ENCODE measurements at regions not wholly inside any gene's neighbourhood (a gene's known extent, or its start where the extent isn't known, plus 50 kb on each side); places are given as distances from the start of the nearest gene placed in this dataset.

DNA sequence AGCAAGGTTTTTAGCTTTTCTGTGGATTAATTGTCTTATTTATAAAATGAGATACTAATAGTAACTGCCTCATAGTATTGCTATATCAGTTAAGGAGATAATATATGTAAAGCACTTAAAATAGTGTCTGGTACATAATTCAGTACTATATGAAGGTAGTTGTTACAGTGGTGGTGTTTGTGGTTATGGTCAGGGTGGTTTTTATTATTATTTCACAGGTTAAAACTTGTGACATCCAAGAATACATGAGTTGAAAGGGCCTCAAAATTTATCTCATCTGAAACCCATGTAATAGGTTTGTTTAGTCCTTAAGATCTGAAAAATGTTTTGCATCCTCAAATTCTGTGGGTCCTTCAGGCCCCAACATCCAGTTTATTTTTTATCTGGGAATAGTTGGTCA is 369.5 kb upstream of the LRATD1 start:
- FAIRE-seq: no peak
- TF ChIP-seq POLR2A (IDR thresholded peaks at IDR 0.05; ENCODE audit: low read depth, low read length): no peak
- no peak for DNase-seq (ENCODE audit: insufficient read length, low spot score)

DNA sequence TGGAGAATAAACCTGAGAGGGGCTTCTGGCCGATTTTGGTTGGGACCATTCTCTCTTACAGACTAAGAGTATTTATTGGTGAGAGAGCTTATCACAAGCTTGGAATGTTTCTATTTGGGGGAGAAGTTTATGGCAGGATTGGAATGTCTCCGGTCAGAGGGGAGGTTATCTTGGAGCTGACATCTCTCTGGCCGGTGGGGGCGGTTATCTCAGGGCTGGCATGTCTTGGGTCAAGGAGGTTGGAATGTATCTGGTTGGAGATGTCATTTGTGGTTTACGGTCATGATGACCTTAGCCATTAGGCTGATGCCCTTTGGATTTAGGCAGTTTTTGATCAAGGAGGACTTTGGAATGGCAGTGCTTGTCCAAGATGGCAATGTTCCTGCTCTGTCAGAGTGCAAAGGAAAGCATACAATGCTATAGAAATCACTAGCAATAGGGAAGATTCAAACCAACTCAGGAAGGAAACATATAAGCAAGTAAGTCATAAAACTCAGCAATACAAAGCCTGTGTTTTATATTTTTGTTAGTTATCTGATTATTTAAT is 362.4 kb upstream of the LRATD1 start:
- DNase-seq (ENCODE audit: insufficient read length, low spot score) (no peak), FAIRE-seq (no peak)
- TF ChIP-seq POLR2A (IDR thresholded peaks at IDR 0.05; ENCODE audit: low read depth, low read length): no peak

DNA sequence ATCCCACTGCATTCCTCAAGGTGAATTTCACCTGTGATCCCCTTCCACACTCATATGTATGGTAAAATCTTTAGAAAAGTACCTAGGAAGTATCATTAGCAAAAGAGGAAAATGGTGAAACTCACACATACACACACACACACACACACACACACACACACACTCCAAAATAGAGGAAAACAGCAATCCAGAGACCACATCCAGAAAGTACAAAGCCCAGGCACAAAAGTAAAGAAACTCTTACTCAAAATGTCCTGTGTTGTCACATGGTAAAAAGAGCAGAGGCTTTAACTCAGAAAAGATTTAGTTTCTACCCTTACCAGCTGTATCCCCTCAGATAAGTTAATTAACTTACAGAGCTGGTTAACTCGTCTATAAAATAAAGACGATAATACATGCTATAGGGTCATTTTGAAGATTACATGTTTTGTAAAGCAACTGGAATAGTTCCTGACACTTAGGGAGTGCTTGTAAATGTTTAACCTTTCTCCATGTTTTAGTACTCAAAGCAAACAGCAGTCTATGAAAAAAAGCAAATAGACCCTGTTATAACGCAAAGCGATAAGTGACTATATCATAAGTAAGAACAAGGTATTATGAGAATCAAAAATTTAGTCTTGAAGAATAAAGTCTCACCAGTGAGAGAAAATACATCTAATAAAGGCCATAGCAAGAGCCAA is 360.0 kb upstream of the LRATD1 start:
- no peak for DNase-seq (ENCODE audit: insufficient read length, low spot score)
- no peak for FAIRE-seq
- no peak for TF ChIP-seq POLR2A (IDR thresholded peaks at IDR 0.05; ENCODE audit: low read depth, low read length)

DNA sequence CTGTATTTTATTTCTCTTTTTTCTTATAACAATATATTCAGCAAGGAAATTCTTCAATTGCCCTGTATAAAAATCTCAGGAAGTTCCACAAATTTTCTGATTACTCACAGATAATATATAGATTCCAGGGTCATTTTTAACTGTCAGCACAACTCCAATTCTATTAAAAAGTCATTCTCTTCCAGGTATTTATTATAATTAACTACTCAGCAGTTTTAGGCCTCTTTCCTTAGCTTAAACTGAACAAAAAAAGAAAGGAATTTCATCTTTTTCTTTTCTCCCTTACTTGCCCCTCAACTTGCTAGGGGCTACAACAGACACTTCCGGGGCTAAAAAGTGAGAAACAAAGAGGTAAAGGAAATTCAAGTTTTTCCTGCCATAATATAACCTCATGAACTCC is 358.9 kb upstream of the LRATD1 start:
- DNase-seq (ENCODE audit: insufficient read length, low spot score) (no peak), FAIRE-seq (no peak)
- TF ChIP-seq POLR2A (IDR thresholded peaks at IDR 0.05; ENCODE audit: low read depth, low read length): no peak

DNA sequence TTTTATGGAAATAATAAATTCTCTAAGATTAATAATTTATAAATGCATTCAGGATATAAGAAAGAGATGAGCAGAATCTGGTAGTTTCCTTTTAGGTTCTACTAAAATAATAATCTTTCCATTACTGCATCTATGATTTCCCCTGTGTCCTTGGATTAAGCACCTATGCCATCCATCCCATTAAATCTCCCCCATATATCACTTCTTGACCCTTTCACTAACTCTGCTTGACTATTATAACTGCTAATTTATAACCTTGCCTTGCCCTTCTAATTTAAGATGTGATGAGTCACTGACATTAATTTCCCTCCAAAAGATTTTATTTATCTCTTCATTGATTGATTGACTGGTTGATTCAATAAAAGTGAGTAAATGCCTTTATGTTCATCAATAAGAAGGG is 348.3 kb upstream of the LRATD1 start:
- DNase-seq (ENCODE audit: insufficient read length, low spot score): no peak
- no peak for TF ChIP-seq POLR2A (IDR thresholded peaks at IDR 0.05; ENCODE audit: low read depth, low read length)
- FAIRE-seq: no peak

DNA sequence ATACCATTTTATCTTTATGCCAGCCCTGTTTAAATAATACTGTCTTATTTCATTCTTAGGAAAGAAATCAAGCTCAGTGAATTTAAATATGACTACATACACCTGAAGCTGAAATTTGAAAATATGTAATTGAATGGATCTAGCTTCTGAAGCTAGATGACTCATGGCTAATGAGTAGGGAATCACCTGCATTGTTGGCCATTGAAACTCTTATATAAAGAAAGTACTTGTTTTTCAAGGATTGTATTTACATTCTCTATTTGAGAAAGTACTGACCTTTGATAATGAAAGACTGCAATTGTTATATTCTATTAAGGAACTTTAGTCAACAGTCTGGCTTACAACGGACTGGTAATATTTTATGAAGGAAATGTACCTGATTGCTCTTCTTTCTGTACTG is 346.7 kb upstream of the LRATD1 start:
- no peak for TF ChIP-seq POLR2A (IDR thresholded peaks at IDR 0.05; ENCODE audit: low read depth, low read length)
- DNase-seq (ENCODE audit: insufficient read length, low spot score) (no peak), FAIRE-seq (no peak)

DNA sequence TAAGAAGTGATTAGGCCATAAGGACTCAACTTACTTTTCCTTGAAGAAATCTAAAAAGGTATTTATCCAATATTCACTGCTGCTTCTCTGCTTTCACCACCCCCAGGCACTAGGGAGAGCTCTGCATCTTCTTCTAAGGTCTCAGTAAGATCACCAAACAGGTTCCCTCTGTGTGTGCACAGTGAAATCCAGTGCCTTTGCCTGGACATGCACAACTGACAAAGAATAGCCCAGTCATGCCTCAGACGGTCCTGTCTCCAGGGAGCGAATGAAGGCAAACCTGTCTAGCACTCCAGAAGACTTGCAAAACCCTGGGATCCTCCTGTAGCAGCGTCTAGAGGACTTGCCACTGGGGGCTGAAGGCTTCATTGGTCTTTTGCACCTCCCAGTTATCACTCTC is 344.5 kb upstream of the LRATD1 start:
- DNase-seq (ENCODE audit: insufficient read length, low spot score) (no peak), FAIRE-seq (no peak)
- TF ChIP-seq POLR2A (IDR thresholded peaks at IDR 0.05; ENCODE audit: low read depth, low read length): no peak

DNA sequence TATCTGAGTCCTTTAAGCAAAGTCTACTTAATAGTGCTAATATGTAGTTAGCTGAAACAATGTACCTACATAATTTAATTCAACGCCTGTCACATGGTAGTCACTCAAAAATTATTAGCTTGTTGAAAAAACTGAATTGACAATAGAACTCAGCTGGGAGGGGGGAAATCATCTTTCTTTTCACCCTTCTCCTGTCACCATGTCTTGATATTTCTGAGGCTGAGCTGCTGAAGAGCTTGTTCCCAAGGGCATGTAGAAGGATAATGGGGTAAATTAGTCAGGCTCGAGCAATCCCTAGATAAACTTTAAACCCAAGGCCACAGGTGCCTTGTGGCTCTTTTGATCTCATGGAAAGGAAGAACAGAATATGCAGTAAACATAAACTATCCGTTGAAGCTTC is 339.6 kb upstream of the LRATD1 start:
- FAIRE-seq (no peak), DNase-seq (ENCODE audit: insufficient read length, low spot score) (no peak)
- TF ChIP-seq POLR2A (IDR thresholded peaks at IDR 0.05; ENCODE audit: low read depth, low read length): no peak

DNA sequence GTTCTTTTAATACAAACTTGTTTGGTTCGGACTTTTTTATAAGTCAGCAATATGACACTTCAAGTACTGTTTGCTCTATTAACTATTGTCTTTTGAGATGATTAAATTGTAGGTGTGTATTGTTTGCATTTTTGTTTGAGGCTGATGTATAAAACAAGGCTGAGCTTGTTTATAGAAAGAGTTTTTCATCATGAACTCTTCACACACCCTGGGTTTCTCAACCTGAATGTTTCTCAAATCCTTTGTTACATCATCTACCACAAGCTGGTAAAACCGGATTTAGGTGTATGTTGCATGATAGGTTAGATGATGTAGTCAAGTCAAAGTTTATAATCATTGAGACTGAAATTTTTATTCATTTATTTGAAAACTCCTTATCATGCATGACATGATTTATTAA is 335.2 kb upstream of the LRATD1 start:
- TF ChIP-seq POLR2A (IDR thresholded peaks at IDR 0.05; ENCODE audit: low read depth, low read length): no peak
- FAIRE-seq: no peak
- no peak for DNase-seq (ENCODE audit: insufficient read length, low spot score)

DNA sequence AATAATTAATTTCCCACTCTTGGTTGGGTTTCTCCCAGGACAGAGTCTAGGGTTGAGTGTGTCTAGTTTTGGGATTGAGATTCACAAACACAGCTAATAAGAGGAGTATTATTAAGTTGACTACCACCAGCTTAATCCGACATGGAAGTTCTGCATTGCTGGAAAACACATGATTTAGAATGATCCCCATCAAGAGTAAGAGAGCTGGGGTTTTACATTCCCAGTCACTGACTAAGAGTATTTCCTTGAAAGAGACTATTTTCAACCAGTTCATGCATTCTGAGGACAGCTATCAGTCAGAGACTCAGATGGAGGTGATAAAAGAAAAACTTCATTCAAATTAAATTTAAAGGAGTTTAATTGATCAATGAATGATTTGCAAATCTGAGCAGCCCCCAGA is 334.6 kb upstream of the LRATD1 start:
- DNase-seq (ENCODE audit: insufficient read length, low spot score): no peak
- no peak for FAIRE-seq
- no peak for TF ChIP-seq POLR2A (IDR thresholded peaks at IDR 0.05; ENCODE audit: low read depth, low read length)

DNA sequence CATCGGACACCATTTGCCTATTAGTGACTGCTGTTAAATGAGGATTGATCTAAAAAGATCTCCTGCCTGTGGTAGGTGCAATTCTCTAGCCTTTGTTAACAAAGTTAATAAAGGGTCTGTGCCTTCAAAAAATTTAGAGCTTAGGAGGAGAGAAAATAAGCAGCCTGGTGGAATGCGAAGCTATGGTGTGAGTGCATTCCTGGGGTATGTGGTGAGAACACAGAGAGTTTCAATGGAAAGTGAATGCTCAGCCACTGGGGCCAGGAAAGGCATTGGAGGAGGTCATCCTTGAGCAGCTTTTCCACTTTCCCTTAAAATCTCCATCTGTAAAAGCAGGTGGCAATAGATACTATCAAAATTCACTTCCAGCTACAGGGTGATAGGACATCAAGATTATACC is 331.2 kb upstream of the LRATD1 start:
- FAIRE-seq (no peak), DNase-seq (ENCODE audit: insufficient read length, low spot score) (no peak)
- no peak for TF ChIP-seq POLR2A (IDR thresholded peaks at IDR 0.05; ENCODE audit: low read depth, low read length)

DNA sequence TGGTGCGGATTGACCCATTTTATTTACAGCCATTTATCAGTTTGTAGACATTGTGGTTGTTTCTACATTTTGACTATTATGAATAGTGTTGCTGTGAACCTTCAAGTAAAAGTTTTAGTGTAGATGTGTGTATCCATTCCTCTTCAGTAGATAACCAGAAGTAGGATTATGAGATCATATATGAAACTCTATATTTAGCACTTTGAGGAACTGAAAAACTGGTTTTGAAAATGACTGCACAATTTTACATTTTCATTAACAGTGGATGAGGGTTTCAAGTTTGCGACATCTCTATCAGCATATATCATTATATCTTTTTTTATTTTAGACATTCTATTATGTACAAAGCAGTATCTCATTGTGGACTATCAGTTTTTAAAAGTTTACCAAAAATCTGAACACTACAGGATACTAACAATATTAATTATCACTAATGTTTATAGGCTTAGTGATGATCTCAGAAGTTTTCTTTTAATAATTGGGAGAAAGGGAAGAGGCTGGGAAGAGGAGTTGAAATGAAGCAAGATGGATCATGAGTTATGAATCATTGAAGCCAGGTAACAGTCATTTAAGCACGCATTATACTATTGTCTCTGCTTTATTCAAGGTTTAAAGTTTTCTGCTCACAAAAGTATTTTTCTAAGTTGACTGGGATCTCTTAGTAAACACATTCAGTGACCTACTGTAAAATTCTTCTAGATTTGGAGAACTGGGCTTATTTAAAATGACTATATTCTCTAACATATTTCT is 329.0 kb upstream of the LRATD1 start:
- FAIRE-seq (no peak), DNase-seq (ENCODE audit: insufficient read length, low spot score) (no peak)
- TF ChIP-seq POLR2A (IDR thresholded peaks at IDR 0.05; ENCODE audit: low read depth, low read length): no peak

DNA sequence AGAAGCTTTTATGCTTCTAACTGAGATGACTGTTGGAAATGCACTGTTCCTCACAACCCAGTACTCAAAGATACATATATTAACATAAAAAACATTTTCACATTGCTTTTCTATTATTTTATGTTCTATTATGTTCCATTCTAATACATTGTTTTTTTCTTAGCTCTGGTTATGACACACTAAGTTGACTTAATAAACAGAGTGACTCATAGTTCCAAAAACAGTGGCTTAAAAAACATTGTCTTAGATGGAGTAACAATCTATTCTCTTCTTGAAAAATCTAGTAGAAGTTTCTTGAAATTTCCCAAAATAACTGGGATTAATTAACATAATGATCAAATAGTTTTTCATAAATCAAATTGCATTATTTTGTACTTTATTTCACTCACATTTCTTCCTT is 328.2 kb upstream of the LRATD1 start:
- DNase-seq (ENCODE audit: insufficient read length, low spot score): no peak
- no peak for FAIRE-seq
- TF ChIP-seq POLR2A (IDR thresholded peaks at IDR 0.05; ENCODE audit: low read depth, low read length): no peak

DNA sequence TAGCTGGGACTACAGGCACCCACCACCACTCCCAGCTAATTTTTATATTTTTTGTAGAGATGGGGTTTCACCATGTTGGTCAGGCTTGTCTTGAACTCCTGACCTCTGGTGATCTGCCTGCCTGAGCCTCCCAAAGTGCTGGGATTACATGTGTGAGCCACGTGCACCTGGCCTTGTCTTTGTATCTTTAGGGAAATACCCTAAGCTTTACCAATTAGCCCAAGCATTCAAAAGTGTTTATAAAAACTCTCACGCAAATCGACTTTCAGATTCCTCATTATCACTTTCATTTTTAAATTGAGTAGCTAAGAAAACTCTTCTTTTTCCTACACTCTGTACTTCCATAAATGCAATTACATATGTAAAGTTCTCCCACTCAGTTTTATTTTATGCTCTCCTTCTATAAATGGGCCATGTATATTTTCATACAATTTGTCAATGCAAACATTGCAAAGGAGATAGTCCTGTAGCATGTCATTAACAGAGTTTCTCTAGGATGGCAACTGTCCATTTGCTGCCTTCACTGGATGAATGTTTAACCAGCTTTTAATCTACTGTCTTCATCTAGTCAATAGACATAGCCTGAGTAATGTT is 326.2 kb upstream of the LRATD1 start:
- no peak for TF ChIP-seq POLR2A (IDR thresholded peaks at IDR 0.05; ENCODE audit: low read depth, low read length)
- FAIRE-seq (no peak), DNase-seq (ENCODE audit: insufficient read length, low spot score) (no peak)

DNA sequence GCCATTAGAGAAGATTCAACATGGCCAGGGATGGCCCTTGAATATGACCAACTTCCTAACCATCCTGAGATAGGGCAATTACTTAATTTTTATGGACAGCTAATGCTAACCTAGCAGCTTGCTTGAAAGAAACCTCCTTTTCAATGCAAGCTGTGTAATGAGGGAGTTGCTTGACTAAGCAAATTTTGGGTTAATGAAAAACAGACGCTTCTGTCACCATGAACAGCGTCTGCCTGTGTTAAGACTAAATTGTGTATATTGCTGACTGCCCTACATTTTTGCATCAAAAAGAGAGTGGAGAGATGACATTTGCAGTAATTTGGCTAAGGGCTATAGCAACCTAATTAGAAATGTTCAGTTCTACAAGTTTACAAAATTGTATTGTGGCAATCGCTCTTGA is 319.2 kb upstream of the LRATD1 start:
- no peak for DNase-seq (ENCODE audit: insufficient read length, low spot score)
- no peak for TF ChIP-seq POLR2A (IDR thresholded peaks at IDR 0.05; ENCODE audit: low read depth, low read length)
- no peak for FAIRE-seq
